OCI-LY1 (cell line): ENCODE measurements at regions not wholly inside any gene's neighbourhood (a gene's known extent, or its start where the extent isn't known, plus 50 kb on each side); places are given as distances from the start of the nearest gene placed in this dataset.

Source experiments
- CTCF ChIP-seq: fragments of 200-600 bp; sonication (generic), shearing (Covaris generic); IDR thresholded peaks from 2 replicates; pipeline ENCODE4 v1.5.1; 2017; ENCODE audit warnings: mild to moderate bottlenecking, antibody characterized with exemption, low read length, moderate library complexity, mixed read lengths
- EZH2 ChIP-seq: fragments of 200-600 bp; sonication (generic), shearing (Covaris generic); IDR thresholded peaks from 2 replicates; pipeline ENCODE4 v1.8.0; 2017; ENCODE audit warnings: borderline replicate concordance, mixed run types, mild to moderate bottlenecking, antibody characterized with exemption, low read length, moderate library complexity, mixed read lengths

GRCh38 chr10:56255298-56255697 is 105.8 kb downstream of the ZWINT start:
- TF ChIP-seq CTCF, result no peak
- TF ChIP-seq EZH2, result no peak
